PC-9 (cell line): ENCODE measurements at regions not wholly inside any gene's neighbourhood (a gene's known extent, or its start where the extent isn't known, plus 50 kb on each side); places are given as distances from the start of the nearest gene placed in this dataset.

Experiments
- BruUV-seq: library from RNA; stranded (reverse); fragments of 400-500 nt; replicated peaks from 2 replicates; lab custom pipeline; 2021; lab: Mats Ljungman, UMichigan
- CTCF ChIA-PET: fragments of 300-600 bp; sonication (Branson Sonifier 250); formaldehyde crosslinking; loops from one replicate; lab custom pipeline; 2022; ENCODE audit warnings: antibody characterized with exemption; lab: Charles Lee
- POLR2A ChIA-PET: fragments of 300-600 bp; sonication (Branson Sonifier 250); formaldehyde crosslinking; loops from one replicate; lab custom pipeline; 2022; ENCODE audit warnings: antibody characterized with exemption; ENCODE audit not compliant: unreplicated experiment; lab: Charles Lee
- DNase-seq, 2 experiments: peaks; one replicate each; pipeline versions ENCODE4 v3.0.0 to v3.0.0-alpha.2; 2015 to 2022; ENCODE audit warnings: mixed read lengths in 1 of 2
- H2AFZ ChIP-seq: fragments of 200-600 bp; sonication (generic); 2 replicates; pipeline ENCODE4 v1.8.1; 2017; ENCODE audit warnings: antibody characterized with exemption
- H3F3A ChIP-seq: fragments of 200-600 bp; sonication (generic); 2 replicates; pipeline ENCODE4 v1.8.1; 2017; ENCODE audit warnings: antibody characterized with exemption, mild to moderate bottlenecking, low read depth; ENCODE audit not compliant: insufficient read depth
- H3K27ac ChIP-seq: fragments of 200-600 bp; sonication (generic); 2 replicates; pipeline ENCODE4 v1.6.1; 2016; ENCODE audit warnings: mixed run types
- H3K27me3 ChIP-seq: fragments of 200-600 bp; sonication (generic); 2 replicates; pipeline ENCODE4 v1.6.1; 2016; ENCODE audit warnings: low read depth, mixed run types; ENCODE audit not compliant: insufficient read depth
- H3K36me3 ChIP-seq: fragments of 200-600 bp; sonication (generic); 2 replicates; pipeline ENCODE4 v1.6.1; 2016; ENCODE audit warnings: low read depth, mixed run types
- H3K4me1 ChIP-seq: fragments of 200-600 bp; sonication (generic); replicated peaks from 2 replicates; pipeline ENCODE4 v1.6.1; 2016; ENCODE audit warnings: mixed run types; ENCODE audit not compliant: insufficient read depth
- H3K4me2 ChIP-seq: fragments of 200-600 bp; sonication (generic); 2 replicates; pipeline ENCODE4 v1.6.1; 2017; ENCODE audit warnings: mixed run types
- H3K4me3 ChIP-seq: fragments of 200-600 bp; sonication (generic); 2 replicates; pipeline ENCODE4 v1.6.1; 2016; ENCODE audit warnings: mixed run types
- H3K79me2 ChIP-seq: fragments of 200-600 bp; sonication (generic); 2 replicates; pipeline ENCODE4 v1.6.1; 2017; ENCODE audit warnings: low read depth, mixed run types
- H3K9me2 ChIP-seq: fragments of 200-600 bp; sonication (generic); 2 replicates; pipeline ENCODE4 v1.8.1; 2017; ENCODE audit warnings: mild to moderate bottlenecking; ENCODE audit not compliant: insufficient read depth
- H3K9me3 ChIP-seq: fragments of 200-600 bp; sonication (generic); 2 replicates; pipeline ENCODE4 v1.8.1; 2016; ENCODE audit warnings: low read depth; ENCODE audit not compliant: insufficient read depth
- H4K20me1 ChIP-seq: fragments of 200-600 bp; sonication (generic); 2 replicates; pipeline ENCODE4 v1.8.1; 2017; ENCODE audit not compliant: insufficient read depth
- EZH2 ChIP-seq: fragments of 200-600 bp; sonication (generic); IDR thresholded peaks from 2 replicates; pipeline ENCODE4 v1.8.0; 2017; ENCODE audit warnings: antibody characterized with exemption, low read depth
- intact Hi-C: fragments of 100-400 bp; cut with micrococcal nuclease; formaldehyde crosslinking; loops from one replicate; pipeline ENCODE4 v1.10.0; 2022; ENCODE audit not compliant: unreplicated experiment
- TF ChIP-seq, protein P1 (sequence below): fragments of 200-600 bp; sonication (generic); conservative IDR thresholded peaks from 2 replicates; pipeline ENCODE4 v1.6.1; 2017; ENCODE audit warnings: mixed run types, antibody characterized with exemption, mild to moderate bottlenecking, moderate library complexity

GRCh38 chr4:31356839-31357238 lies 636.7 kb downstream of the PCDH7 start:
- Histone ChIP-seq H3F3A (no peaks in the 10 kb centered on the region), H3K27ac (no peak overlapping the region), H3K4me1 (no peaks in the 10 kb centered on the region), H3K27me3 (no peaks in the 10 kb centered on the region), H3K4me2 (no peak overlapping the region), H3K4me3 (no peak overlapping the region), H3K9me3 (no peaks in the 10 kb centered on the region; the same call in 1 of the 2 replicates), H3K9me2 (no peaks in the 10 kb centered on the region), H2AFZ (no peak overlapping the region), H4K20me1 (no peaks in the 10 kb centered on the region), H3K79me2 (no peaks in the 10 kb centered on the region), H3K36me3 (no peaks in the 10 kb centered on the region)
- CTCF ChIA-PET = no interaction called here
- TF ChIP-seq, protein P1, sequence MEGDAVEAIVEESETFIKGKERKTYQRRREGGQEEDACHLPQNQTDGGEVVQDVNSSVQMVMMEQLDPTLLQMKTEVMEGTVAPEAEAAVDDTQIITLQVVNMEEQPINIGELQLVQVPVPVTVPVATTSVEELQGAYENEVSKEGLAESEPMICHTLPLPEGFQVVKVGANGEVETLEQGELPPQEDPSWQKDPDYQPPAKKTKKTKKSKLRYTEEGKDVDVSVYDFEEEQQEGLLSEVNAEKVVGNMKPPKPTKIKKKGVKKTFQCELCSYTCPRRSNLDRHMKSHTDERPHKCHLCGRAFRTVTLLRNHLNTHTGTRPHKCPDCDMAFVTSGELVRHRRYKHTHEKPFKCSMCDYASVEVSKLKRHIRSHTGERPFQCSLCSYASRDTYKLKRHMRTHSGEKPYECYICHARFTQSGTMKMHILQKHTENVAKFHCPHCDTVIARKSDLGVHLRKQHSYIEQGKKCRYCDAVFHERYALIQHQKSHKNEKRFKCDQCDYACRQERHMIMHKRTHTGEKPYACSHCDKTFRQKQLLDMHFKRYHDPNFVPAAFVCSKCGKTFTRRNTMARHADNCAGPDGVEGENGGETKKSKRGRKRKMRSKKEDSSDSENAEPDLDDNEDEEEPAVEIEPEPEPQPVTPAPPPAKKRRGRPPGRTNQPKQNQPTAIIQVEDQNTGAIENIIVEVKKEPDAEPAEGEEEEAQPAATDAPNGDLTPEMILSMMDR = no peak
- no peak for TF ChIP-seq EZH2
- no TSS peak for BruUV-seq
- no peak for DNase-seq
- intact Hi-C loops = no loop called here
- POLR2A ChIA-PET = no interaction called here

DNA sequence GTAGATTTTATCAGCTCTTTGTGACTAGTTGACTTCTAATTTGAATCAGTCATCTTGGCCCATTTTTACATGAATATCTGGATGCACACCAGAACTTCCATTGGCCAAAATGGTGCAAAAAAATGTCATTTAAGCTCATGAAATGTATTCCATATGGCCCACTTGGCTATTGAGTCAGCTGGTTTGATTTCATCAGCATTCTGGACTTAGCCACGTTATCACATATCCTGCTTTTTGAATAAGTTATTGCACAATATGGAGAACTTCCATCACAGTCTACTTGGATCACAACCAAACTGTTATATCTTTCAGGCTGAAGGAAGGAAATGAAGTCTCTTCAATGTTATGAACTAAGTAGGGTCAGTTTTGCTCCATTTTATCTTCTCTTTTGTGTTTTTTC lies 640.6 kb downstream of the PCDH7 start:
- no peaks in the 10 kb centered on the region for H3K9me2 ChIP-seq
- TF ChIP-seq EZH2 = no peak
- TF ChIP-seq, protein P1 = no peak
- H3F3A ChIP-seq = no peaks in the 10 kb centered on the region
- no peak overlapping the region for H3K27ac ChIP-seq
- H3K4me3 ChIP-seq = no peak overlapping the region
- POLR2A ChIA-PET = no interaction called here
- no peaks in the 10 kb centered on the region for H3K36me3 ChIP-seq
- CTCF ChIA-PET = no interaction called here
- no peak for DNase-seq
- no TSS peak for BruUV-seq
- intact Hi-C loops = no loop called here
- no peaks in the 10 kb centered on the region for H3K79me2 ChIP-seq
- H4K20me1 ChIP-seq = no peaks in the 10 kb centered on the region
- no peak overlapping the region for H2AFZ ChIP-seq
- no peaks in the 10 kb centered on the region for H3K4me1 ChIP-seq
- H3K27me3 ChIP-seq = no peaks in the 10 kb centered on the region
- H3K4me2 ChIP-seq = no peak overlapping the region
- no peaks in the 10 kb centered on the region; the same call in 1 of the 2 replicates for H3K9me3 ChIP-seq

GRCh38 chr4:31362756-31363155 lies 642.6 kb downstream of the PCDH7 start:
- CTCF ChIA-PET = no interaction called here
- H2AFZ ChIP-seq = no peak overlapping the region
- intact Hi-C loops = no loop called here
- no peaks in the 10 kb centered on the region for H3K36me3 ChIP-seq
- no peak overlapping the region for H3K4me2 ChIP-seq
- H3K4me3 ChIP-seq = no peak overlapping the region
- no peaks in the 10 kb centered on the region; the same call in 1 of the 2 replicates for H3K9me3 ChIP-seq
- TF ChIP-seq EZH2 = no peak
- TF ChIP-seq, protein P1 = no peak
- no peaks in the 10 kb centered on the region for H3K27me3 ChIP-seq
- DNase-seq = no peak
- BruUV-seq = no TSS peak
- POLR2A ChIA-PET = no interaction called here
- no peaks in the 10 kb centered on the region for H3F3A ChIP-seq
- no peaks in the 10 kb centered on the region for H3K79me2 ChIP-seq
- no peaks in the 10 kb centered on the region for H4K20me1 ChIP-seq
- H3K27ac ChIP-seq = no peak overlapping the region
- H3K9me2 ChIP-seq = no peaks in the 10 kb centered on the region
- no peaks in the 10 kb centered on the region for H3K4me1 ChIP-seq
